LoVo (cell line): ENCODE measurements at regions not wholly inside any gene's neighbourhood (a gene's known extent, or its start where the extent isn't known, plus 50 kb on each side); places are given as distances from the start of the nearest gene placed in this dataset.
"Not testable (repeated sequence)": the region's sequence is repeated elsewhere in the genome, so short reads cannot be mapped to it uniquely, and the experiment has no call there.

Experiments used
- DNase-seq: peaks from one replicate; pipeline ENCODE4 v3.0.0-alpha.2; 2016; ENCODE audit warnings: low spot score

- peak; percentile 15 for DNase-seq
Observed at GRCh38 chr6:159594106-159594749, 98.8 kb downstream of the SOD2 start.

GRCh38 chr6:159590835-159591234 is 102.2 kb downstream of the SOD2 start:
- no peak for DNase-seq

GRCh38 chr6:159586684-159587083 is 106.4 kb downstream of the SOD2 start:
- no peak for DNase-seq

- no peak for DNase-seq
Observed at GRCh38 chr6:159582736-159583135, 110.3 kb downstream of the SOD2 start.

GRCh38 chr6:159578629-159579028 is 114.4 kb downstream of the SOD2 start:
- DNase-seq, result peak; percentile 16

GRCh38 chr6:159577564-159577963 is 115.5 kb downstream of the SOD2 start:
- peak; percentile 81 for DNase-seq

- no peak for DNase-seq
Observed at GRCh38 chr6:159572439-159573110, 120.5 kb downstream of the SOD2 start.

- DNase-seq, result no peak
Observed at GRCh38 chr6:159565181-159565710, 127.8 kb downstream of the SOD2 start.

GRCh38 chr6:159564456-159564855 is 128.6 kb downstream of the SOD2 start:
- DNase-seq, result no peak

- DNase-seq, result no peak
Observed at GRCh38 chr6:159557031-159557430, 136.0 kb downstream of the SOD2 start.

- DNase-seq, result no peak
Observed at GRCh38 chr6:159555082-159555875, 137.8 kb downstream of the SOD2 start.

- no peak for DNase-seq
Observed at GRCh38 chr6:159541296-159541695, 151.7 kb downstream of the SOD2 start.

GRCh38 chr6:159540883-159541282 is 152.2 kb downstream of the SOD2 start:
- no peak for DNase-seq

- no peak for DNase-seq
Observed at GRCh38 chr6:159540152-159540551, 152.9 kb downstream of the SOD2 start.

- not testable (repeated sequence) for DNase-seq
Observed at GRCh38 chr6:159538031-159538430, 155.0 kb downstream of the SOD2 start.

- DNase-seq, result no peak
Observed at GRCh38 chr6:159535656-159536350, 157.2 kb downstream of the SOD2 start.

- DNase-seq, result no peak
Observed at GRCh38 chr6:159533568-159533967, 159.5 kb downstream of the SOD2 start.

GRCh38 chr6:159533016-159533415 is 160.0 kb downstream of the SOD2 start:
- DNase-seq, result no peak

- DNase-seq, result no peak
Observed at GRCh38 chr6:159532155-159532554, 160.9 kb downstream of the SOD2 start.

- no peak for DNase-seq
Observed at GRCh38 chr6:159529934-159530333, 163.1 kb downstream of the SOD2 start.

- no peak for DNase-seq
Observed at GRCh38 chr6:159527351-159527750, 165.7 kb downstream of the SOD2 start.

- DNase-seq, result no peak
Observed at GRCh38 chr6:159525445-159526025, 167.5 kb downstream of the SOD2 start.
